ENCODE measurements at regions not wholly inside any gene's neighbourhood (a gene's known extent, or its start where the extent isn't known, plus 50 kb on each side); places are given as distances from the start of the nearest gene placed in this dataset.

GRCh38 chr6:113291751-113292445, 565.2 kb upstream of the MARCKS start:
- no peak for DNase-seq (ENCODE audit: low read depth in 2 of 2)

GRCh38 chr6:113292646-113293422, 564.3 kb upstream of the MARCKS start:
- no peak for DNase-seq (ENCODE audit: low read depth in 2 of 2)

GRCh38 chr6:113293423-113293740, 563.8 kb upstream of the MARCKS start:
- DNase-seq (ENCODE audit: low read depth in 2 of 2): no peak

DNA sequence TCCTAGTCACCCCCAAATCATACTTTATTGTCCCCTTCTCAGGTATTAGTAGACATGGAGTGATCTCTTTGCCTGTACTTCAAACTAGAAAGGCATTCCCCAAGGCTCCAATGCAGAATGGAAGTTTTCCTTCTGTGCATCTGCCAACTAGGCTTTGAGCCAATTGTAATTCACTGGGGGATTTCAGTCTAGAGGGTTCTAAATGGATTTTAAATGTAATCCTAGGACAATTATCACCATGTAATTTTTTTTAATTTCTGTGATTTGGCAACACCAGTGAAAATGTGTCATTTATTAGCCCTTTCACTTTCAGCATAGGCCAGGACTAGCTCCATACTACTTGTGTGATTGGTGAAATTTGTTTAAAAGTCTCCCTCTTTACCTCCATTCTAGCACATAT, 557.6 kb upstream of the MARCKS start:
- DNase-seq (ENCODE audit: low read depth in 2 of 2): no peak

DNA sequence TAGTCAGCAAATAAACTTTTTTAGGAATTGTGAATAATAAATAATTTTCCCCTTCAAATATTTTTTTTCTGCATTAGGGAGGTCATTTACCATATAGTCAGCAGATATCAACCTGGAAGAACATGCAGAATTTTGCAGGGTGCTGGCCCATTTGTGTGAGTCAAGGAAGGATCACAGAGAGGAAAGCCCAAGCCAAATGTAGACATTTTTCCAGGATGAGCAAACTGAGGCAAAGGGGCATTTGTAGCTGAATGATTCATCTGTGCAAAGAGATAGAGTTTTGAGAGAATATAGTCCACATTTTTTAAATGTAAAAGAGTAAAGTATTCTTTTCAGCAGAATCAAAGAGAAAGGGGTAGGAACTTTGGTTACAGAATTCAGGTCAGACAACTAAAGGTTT, 555.5 kb upstream of the MARCKS start:
- no peak for DNase-seq (ENCODE audit: low read depth in 2 of 2)

- DNase-seq (ENCODE audit: low read depth in 2 of 2): no peak
These were observed 553.0 kb upstream of the MARCKS start for GRCh38 chr6:113304116-113304515.

- DNase-seq (ENCODE audit: low read depth in 2 of 2): peak in 1 of 2 donors; percentile 15
These were observed 550.5 kb upstream of the MARCKS start for GRCh38 chr6:113306552-113307145.

GRCh38 chr6:113308266-113308665, 548.9 kb upstream of the MARCKS start:
- no peak for DNase-seq (ENCODE audit: low read depth in 2 of 2)

GRCh38 chr6:113313841-113314240, 543.3 kb upstream of the MARCKS start:
- no peak for DNase-seq (ENCODE audit: low read depth in 2 of 2)

- no peak for DNase-seq (ENCODE audit: low read depth in 2 of 2)
These were observed 542.0 kb upstream of the MARCKS start for GRCh38 chr6:113315165-113315564.

DNA sequence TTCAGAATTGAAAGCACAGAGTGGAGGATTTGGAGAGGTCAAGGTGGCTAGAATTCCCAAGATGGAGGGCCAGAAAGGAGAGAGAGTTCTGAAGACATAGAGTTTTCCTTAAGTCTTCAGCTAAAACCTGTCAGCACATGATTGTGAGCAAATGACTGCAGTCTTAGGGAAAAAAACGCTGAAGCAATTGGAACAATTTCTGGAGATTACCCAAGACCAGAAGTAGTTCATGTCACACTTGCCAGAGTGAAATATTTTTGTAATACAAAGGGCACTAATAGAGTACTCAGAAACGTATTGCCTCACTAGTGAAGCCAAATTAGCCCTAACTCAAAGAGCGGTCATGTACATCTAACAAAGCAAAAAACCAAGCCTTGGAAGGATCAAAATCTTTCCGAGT, 541.3 kb upstream of the MARCKS start:
- no peak for DNase-seq (ENCODE audit: low read depth in 2 of 2)

GRCh38 chr6:113317442-113317841, 539.7 kb upstream of the MARCKS start:
- DNase-seq (ENCODE audit: low read depth in 2 of 2): no peak

- no peak for DNase-seq (ENCODE audit: low read depth in 2 of 2)
These were observed 539.1 kb upstream of the MARCKS start for GRCh38 chr6:113317891-113318574.

DNA sequence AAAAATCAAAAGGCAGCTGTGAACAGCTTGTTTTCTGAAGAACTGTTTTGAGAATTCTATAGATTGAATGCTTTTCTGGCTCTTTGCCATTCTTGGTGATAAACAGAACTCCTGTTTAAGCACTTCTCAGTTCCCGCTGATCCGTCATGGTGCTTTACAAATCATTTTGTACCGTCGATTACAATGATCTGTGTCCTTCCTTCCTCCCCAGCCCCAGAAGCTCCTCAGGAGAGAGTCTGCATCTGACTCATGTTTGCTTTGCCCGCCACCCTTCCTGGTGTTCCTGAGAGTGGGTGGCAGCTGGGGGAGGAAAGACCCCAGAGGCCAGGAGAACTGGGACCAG, 538.6 kb upstream of the MARCKS start:
- DNase-seq (ENCODE audit: low read depth in 2 of 2): no peak

- no peak for DNase-seq (ENCODE audit: low read depth in 2 of 2)
These were observed 536.5 kb upstream of the MARCKS start for GRCh38 chr6:113320653-113321052.

GRCh38 chr6:113326781-113327180, 530.4 kb upstream of the MARCKS start:
- no peak for DNase-seq (ENCODE audit: low read depth in 2 of 2)

- no peak for DNase-seq (ENCODE audit: low read depth in 2 of 2)
These were observed 528.2 kb upstream of the MARCKS start for GRCh38 chr6:113328886-113329381.

DNA sequence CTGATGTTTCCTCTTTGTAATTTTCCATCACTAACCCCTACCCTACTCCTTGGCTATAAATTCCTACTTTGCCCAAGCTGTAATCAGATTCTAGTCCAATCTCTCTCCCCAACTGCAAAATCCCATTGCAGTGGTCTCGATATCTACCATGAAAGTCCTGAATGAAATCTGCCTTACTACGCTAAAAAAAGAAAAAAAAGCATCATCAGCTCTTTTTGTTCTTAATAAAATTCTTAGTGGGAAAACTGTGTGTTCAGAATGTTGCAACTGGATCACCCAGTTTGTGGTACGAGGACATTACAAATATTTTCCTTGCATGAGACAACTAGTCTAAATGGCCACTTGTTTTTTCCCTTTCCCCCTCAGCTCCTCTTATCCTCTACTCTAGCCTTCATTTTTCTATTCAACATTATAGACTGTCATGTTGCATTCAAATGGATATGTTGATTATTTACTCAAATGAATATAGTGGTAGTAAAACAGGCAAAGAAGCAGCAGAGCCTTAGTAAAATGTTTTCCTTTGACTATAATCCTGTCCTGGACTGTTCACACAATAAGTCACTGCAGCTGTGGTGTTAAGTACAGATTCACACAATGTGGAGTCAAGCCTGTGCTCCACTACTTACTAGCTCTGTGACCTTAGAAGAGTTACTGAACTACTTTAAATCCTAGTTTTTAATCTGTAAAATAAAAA, 527.1 kb upstream of the MARCKS start:
- no peak for DNase-seq (ENCODE audit: low read depth in 2 of 2)

GRCh38 chr6:113330636-113330946, 526.6 kb upstream of the MARCKS start:
- DNase-seq (ENCODE audit: low read depth in 2 of 2): no peak

DNA sequence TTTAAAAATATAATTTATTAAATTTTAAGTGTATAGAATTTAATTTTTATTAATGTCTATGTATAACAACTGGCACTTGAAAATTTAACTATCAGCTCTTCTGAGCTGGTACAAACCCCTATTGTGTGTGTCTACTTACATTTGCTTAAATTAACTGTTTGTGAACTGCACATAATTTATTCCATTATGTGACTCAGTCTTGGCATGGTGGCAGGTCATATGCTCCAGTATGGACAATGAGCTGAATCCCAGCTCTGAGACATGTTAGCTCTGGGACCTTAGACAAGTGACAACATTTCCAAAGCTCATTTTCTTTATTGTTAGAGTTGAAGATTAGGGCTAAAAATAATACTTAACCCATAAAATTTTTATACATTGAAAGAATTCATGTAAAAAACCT, 526.1 kb upstream of the MARCKS start:
- no peak for DNase-seq (ENCODE audit: low read depth in 2 of 2)

DNA sequence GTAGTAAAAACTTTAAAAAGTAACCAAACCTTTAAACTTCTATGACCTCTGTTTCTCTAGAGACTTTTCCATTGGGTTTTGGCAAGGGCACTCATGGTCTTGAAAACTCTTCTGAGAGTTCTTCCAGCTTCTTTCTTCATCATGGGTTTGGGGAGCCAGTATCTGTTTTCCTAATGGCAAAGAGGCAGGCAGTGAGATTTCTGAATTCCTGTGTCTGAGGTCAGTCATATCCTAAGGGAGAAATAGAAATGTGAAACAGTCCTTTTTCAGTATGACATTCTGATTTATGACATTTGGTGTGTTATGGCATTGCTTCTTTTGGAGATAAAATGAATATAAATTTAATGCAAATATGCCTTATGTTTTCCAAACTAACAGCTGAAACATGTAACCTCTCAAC, 518.5 kb upstream of the MARCKS start:
- DNase-seq (ENCODE audit: low read depth in 2 of 2): no peak

- DNase-seq (ENCODE audit: low read depth in 2 of 2): no peak
These were observed 517.9 kb upstream of the MARCKS start for GRCh38 chr6:113339209-113339608.
